Stimulated activated CD4-positive, alpha-beta T cell treated with anti-CD3 and anti-CD28 coated beads, TNF-alpha, amount 100 ng/mL, for 24 hours (primary cell): ENCODE measurements at regions not wholly inside any gene's neighbourhood (a gene's known extent, or its start where the extent isn't known, plus 50 kb on each side); places are given as distances from the start of the nearest gene placed in this dataset.

Experiments used
- DNase-seq, 3 experiments: peaks; one replicate each; pipeline ENCODE4 v3.0.0-alpha.2; 2020; ENCODE audit warnings: low read depth in 3 of 3

DNA sequence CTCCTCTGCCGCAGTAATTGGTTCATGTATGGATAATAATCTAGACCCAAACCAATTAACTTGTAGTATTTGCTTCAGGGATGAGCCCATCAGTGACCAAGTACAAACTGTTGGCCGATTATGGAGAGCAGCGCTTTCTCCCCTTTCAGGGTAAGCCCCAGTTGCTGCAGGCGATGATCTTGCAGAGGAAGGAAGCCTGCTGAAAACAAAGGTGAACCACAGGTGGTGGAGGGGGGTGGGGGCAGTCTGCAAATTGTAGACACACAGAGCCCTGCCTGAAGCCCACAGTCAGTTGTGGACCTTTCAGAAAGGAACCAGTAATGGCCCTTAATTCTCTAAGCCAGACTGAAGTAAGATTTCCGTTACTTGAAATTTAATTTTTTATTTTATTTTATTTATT lies 167.9 kb upstream of the JARID2 start:
- DNase-seq = no peak

DNA sequence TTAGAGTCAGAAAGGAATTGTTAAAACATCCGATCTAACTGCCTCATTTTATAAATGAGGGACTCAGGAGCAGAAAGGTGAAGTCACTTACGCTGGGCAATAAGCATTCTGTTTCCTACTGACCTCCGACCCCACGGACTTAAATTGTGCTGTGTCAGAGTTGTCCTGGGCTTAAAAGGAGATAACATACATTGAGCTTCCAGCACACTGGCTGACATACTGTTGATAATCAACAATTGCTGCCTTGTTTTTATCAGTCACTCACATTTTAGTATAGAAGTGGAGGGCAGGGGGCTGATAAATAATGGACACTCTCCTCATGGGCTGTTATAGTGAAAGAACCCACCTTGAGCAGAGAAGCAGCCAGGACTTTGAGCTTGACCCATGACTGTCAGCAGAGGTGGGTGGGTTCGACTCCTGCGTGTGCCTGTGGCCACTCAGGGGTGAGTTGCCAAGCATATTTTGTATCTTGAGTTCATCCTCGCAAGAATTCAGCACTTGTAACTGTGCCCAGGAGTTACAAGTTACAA lies 166.5 kb upstream of the JARID2 start:
- no peak for DNase-seq

DNA sequence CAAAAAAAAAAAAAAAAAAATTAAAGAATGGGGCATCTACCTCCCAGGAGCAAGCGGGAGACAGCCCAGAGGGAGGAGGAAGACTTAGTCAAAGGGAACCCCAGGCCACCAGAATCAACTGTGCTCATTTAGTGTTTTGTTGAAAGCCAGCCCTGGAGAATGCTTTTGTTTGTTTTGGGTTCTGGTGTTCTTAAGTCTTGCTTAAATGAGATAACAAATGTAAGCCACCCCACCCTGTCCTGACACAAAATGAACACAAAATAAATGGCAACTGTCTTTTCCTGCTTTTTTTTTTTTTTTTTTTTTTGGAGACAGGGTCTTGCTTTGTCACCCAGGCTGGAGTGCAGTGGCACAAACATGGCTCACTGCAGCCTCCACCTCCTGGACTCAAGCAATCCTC lies 165.0 kb upstream of the JARID2 start:
- no peak for DNase-seq

DNA sequence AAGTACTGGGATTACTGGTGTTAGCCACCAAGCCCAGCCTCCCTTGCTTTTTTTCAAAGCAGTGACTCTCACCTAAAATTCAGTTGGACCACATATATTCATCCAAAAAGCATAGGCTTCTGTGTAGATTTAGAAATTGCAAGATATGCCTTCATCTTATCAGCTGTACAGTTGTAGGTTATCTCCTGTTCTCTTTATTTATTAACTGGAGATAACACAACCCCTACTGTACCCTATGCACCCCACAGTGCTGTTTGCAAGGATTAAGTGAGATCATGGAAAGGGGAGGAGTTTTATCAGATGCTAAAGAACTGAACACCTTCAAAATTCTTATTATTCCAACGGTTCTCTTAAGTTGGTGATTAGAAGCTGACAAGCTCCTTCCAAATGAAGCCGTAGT lies 164.4 kb upstream of the JARID2 start:
- DNase-seq = no peak

DNA sequence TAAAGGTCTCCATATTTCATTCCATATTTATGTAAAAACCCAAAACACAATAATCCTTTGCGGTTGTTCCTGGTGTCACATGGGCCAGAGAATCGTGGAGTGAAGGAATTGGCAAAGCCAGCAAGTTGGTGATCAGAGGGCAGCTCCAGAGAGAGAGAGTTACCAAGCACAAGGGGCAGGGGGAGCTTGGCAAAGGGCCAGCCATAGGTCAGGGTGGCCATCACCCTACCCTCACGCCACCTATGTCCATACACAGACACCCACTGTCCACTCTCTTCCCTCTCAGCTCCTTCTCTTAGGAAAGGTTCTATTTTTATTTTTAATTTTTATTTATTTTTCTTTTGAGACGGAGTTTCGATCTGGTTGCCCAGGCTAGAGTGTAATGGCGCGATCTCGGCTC lies 163.2 kb upstream of the JARID2 start:
- no peak for DNase-seq

DNA sequence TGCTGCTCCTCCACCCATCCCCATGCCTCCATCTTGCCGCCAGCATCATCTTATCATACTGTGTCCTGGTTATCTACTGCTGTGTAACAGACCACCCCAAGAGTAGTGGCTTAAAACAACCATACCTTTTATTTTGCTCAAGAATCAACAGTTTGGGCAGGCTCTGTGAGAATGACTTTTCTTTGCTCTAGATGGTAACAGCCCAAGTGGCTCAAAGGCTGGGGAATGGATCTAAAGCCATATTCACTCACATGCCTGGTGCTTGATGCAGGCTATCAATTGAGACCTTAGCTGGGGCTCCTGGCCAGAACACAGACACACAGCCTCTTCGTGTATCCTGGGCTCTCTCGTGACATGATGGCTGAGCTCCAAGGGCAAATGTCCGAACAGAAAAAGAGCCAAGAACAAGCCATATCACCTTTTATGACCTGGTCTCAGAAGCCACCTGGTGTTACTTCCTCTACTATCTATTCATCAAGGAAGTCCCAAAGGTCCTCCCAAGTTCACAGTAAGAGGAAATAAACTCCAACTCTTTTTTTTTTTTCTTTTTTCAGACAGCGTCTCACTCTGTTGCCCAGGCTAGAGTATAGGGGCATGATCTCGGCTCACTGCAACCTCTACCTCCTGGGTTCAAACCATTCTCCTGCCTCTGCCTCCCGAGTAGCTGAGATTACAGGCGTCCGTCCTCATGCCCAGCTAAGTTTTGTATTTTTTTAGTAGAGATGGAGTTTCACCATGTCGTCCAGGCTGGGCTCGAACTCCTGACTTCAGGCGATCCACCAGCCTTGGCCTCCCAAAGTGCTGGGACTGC lies 159.3 kb upstream of the JARID2 start:
- DNase-seq = no peak

DNA sequence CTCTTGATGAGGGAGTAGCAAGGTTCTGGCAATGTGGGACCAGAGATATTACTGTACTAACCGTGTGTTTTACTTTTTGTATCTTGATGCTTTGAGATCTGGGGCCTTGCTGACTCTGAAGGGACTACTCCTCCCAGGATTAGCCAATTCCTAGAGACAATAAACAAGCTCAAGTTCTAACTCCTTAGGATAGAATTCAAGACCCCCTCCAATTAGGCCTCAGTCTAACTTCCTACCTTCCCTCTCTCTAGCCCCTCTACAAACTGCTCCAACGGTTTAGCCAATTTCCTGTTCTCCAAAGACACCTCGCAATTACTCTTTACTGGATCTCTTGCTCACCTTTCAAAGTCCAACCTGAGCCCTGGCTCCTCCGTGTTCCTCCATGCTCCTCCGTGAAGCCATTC lies 158.7 kb upstream of the JARID2 start:
- DNase-seq = no peak

DNA sequence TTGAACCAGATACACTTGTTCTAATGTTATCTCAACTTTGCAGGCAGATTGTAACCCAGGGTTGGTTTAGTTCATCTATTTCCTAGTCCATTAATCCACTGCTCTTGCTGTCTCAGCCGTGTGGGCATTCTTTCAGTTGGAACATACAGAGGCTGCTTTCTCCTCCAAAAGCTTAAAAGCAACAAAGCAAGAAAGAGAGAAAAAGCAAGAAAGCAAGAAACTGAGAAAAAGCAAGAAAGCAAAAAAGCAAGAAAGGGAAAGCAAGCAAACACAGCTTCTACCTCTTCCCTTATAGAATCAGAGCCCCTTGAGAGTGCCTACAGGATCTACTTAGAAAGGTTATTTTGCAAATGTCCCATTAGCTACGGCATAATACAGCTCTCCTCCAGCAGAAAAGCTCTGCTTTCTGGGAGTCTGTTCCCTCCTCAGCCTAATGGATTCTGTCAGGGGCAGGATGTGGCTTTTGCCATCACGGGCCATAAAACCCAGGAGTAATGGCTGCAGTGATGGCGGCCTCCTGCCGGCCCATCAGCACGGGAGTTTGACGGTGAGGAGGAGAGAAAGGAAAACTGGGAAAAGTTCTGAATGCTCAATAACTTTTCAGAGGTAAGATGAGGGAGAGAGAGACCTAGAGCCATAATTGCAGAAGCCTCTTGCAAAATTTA lies 156.8 kb upstream of the JARID2 start:
- DNase-seq = no peak

DNA sequence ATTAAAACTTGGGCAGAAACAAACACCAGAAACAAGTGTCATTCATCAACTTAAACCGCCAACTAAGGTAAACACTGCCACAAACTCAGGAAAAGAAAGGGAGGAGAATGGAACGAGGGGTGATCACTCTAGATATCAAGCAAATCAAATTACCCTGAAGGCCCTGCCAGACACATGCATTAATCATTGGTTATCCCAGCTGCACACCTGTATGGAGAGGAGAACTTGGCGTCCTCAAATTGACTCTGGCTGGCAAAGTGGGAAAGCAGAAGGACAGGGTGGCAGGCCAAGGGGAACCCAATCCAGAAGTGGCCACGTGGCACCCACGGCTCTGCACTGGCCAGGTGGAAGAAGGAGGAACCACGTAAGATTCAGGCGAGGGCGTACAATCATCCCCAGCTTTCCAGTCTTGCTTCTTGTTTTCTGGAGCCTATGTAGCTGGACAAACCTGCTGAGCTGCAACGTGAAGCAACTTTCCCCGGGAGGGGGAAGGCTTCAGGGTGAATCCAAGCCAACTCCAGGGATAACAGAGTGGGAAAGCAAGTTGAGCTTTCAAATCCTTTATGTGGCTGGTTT lies 156.2 kb upstream of the JARID2 start:
- DNase-seq = no peak

DNA sequence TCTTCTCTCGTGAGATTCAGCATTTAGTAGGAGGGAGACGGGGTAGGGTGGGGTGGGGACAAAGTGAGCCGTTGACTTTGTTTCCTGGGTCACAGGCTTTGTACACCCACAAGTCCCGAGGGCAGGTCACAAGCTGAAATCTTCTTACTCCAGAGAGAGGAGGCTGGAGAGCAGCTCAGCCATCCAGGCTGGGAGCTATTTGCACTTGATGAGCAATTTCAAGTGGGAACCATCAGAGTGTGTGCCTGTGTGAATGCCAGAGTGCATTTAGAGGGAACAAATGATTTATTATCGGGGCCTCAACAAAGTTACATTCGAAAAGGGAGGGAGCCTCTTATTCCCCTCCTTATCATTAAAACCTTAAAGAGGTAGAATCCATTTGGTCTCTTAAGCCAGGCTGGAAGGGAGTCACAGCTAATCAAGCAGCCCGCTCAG lies 155.7 kb upstream of the JARID2 start:
- no peak for DNase-seq

DNA sequence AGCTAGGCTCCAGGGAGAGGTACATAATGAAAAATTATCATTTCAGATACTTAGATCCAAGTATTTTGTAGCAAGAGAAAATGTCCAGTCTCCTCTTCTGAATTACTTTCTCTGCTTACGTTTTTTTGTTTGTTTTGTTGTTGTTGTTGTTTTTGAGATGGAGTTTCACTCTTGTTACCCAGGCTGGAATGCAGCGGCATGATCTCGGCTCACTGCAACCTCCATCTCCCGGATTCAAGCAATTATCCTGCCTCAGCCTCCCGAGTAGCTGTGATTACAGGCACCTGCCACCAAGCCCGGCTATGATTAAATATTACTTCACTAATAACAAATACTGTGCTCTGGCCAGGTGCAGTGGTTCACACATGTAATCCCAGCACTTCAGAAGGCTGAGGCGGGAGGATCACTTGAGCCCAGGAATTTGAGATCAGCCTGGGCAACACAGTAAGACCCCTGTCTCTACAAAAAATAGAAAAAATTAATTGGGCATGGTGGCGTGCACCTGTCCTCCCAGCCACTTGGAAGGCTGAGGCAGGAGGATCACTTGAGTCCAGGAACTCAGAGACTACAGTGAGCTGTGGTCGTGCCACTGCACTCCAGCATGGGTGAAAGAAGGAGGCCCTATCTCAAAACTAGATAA lies 155.0 kb upstream of the JARID2 start:
- no peak for DNase-seq

DNA sequence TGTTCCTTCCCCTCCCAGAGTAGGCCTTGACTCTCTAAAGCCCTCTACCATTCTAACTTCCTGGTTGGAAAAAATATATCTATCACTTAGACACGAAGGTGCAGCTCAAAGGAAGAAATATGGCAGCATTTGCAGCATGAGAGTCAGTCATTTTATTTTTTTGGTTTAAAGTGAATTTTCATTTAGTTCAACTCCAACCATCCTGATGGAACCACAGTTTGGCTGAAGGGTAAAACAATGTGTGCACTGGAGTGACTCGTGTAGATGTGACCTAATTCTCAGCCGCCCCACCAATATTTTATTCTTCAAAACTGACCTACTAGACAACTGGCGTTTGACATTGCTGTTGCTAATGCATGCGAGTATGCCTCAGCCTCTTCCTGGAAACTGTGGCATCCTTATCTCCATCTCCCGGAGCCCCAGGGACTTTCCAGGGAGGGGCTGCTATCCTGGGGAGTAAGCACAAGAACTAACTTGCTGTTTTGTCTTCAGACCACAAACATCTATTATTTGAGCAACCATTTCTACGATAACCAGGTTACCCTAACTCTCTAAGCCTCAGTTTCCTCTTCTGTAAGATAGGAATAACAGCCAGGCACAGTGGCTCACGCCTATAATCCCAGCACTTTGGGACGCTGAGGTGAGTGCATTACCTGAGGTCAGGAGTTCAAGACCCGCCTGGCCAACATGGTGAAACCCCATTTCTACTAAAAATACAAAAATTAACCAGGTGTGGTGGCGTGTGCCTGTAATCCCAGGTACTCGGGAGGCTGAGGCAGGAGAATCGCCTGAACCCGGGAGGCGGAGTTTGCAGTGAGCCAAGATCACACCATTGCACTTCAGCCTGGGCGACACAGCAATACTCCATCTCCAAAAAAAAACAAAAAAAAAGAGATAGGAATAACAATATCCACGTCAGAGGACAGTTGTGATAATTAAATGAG lies 148.7 kb upstream of the JARID2 start:
- no peak for DNase-seq

DNA sequence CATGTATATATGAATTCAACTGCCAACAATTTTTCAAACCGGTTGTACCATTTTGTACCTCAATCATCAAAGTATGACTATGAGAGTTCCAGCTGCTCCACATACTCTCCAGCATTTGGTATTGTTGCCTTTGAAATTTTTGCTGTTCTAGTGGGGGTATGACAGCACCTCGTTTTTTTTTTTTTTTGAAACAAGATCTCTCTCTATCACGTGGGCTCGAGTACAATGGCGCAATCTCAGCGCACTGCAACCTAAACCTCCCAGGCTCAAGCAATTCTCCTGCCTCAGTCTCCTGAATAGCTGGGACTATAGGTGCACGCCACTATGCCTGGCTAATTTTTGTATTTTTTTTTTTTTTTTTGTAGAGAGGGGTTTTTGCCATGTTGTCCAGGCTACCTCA lies 144.7 kb upstream of the JARID2 start:
- DNase-seq = no peak

DNA sequence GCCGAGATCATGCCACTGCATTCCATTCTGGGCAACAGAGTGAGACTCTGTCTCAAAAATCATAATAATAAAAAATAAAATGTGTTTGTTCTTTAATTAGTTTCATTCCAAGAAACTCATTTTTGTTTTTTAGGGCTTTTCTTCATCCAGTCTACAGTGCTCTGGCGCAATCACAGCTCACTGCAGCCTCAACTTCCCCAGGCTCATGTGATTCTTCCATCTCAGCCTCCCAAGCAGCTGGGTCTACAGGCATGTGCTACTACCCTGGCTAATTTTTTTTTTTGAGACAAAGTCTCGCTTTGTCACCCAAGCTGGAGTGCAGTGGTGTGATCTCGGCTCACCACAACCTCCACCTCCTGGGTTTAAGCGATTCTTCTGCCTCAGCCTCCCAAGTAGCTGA lies 143.6 kb upstream of the JARID2 start:
- no peak for DNase-seq

DNA sequence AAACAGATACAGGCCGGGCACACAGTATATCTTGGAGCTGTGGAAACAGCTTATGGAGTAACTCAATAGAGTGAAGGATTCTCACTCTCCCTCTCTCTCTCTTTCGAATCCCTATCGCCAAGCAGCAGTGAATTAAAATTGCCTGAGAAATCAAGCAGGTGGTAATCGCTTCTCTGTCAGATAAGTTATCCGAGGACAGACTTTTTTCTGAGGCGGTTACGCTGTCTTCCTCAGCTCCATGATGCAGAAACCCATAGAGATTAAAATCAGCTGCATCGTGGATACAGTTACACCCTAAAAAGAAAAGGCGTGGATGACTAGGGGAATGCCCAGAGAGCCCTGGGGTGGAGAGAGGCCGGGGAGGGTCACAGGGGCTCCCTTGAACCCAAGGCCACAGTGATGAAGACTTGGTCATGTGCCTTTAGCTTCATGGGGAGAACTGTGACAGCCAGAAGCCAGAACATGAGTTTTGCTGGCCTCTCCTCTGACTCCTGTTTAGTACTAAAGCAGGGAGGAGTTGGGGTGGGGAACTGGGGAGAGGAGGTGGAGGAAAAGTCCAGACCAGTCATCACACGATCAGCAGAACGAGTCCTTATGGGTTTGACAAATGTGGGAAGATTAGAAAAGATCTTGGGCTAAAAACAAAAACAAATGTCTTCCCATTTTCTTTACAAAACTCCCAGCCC lies 138.8 kb upstream of the JARID2 start:
- no peak for DNase-seq

DNA sequence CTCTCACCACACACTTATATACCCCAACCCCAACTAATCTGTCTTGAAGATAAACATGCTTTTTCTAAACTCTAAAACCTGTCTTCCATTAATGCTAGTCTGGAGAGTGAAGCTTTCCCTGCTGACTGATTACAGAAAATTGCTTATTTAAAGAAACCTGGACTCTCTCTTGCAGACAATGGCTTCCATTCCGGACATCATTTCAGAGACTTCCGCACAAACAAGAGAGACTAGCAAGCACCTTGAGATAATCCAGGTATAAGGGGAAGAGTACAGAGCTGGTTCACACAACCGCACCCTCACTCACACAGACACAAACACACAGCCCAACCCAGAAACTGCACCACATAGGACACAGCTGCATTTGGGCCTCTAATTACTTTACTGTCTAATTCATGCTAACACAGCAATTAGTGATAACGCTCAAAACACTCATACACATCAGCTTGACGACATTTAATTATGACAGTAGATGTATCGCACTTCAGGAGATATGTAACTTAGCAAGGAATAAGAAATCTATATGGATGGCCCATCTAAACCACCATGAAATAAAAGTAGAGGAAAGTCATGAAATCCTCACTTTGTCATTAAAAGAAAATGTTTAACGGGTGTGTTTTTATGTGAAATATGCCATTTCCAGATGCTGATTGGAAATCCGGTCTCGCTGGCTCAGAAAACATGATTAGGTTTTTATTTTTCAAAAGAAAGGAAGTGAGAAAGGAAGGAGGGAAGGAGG lies 138.1 kb upstream of the JARID2 start:
- DNase-seq = no peak

DNA sequence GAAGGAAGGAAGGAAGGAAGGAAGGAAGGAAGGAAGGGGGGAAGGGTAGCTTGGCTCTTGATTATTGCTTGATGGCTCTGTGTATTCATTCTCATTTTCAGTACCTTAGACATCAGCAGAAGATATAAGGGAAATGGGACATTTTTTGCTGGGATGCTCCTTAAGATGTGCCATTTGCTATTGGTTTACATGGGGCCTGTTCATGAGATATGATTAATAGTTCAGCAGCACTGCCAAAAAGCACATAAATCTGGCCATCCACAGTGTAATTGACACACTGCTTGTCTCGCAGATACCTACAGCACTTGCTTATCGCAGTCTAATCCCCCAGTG lies 137.5 kb upstream of the JARID2 start:
- no peak for DNase-seq

DNA sequence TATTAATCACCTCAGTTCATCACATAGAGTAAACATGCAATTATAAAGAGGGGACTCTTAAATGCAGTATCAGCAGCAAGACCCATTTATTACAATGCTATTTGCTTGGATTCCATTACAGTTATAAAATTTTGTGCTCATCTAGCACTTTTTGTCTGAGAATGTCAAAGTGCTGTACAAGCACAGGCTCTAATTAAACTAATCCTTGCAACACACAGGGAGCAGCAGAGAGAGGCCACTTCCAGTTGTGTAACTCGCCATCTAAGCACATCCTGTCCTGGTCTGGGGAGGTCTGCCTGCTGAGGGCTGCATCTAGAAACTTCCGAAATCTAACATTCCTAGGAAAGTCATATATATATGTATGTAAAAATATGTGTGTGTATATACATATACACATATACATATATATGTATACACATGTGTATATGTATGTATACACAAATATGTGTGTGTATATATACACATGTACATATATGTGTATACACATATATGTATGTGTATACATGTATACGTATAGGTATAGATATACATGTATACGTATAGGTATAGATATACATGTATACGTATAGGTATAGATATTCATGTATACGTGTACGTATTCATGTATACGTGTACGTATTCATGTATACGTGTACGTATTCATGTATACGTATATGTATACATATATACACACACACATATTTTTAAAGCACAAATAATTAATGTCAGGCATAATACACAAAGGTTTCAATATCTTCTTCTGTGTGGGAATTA lies 136.4 kb upstream of the JARID2 start:
- no peak for DNase-seq

DNA sequence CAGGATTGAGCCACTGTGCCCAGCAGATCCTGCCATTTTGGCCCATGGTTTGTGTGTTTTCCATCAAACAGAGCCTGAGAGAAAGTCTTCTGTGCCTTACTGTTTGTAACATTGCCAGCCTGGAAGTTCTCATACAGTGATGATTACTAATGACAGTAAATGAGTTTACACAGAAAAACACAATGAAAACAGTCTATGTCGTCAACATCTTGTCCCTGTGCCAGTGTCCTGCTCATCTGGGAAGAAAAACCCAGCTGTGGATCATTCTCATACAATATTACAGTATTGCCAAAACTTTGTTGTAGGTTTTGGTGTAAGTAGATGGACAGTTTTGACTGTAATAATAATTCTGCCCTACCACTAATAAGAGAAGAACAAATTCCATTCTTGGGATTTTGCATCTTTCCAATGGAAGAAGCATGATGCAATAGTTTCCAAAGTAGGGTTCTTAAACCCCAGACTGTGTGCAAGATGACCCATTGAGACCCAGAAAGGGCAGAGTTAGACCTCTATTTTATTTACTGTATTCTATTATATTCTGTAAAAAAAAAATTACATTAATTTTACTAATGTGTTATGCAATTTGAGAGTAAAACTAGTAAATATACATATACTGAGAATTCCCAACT lies 135.0 kb upstream of the JARID2 start:
- no peak for DNase-seq
